ENCODE measurements at regions not wholly inside any gene's neighbourhood (a gene's known extent, or its start where the extent isn't known, plus 50 kb on each side); places are given as distances from the start of the nearest gene placed in this dataset.

- no peak overlapping the region for H3K27ac Mint-ChIP-seq
- no peaks in the 10 kb centered on the region for H3K36me3 Mint-ChIP-seq (ENCODE audit: low read depth)
- no peak for TF ChIP-seq CTCF (IDR thresholded peaks at IDR 0.05; ENCODE audit: unreplicated experiment in 3 of 3)
- no peaks in the 10 kb centered on the region for H3K9me3 Mint-ChIP-seq
- H3K4me3 Mint-ChIP-seq: no peak overlapping the region
- H3K27me3 Mint-ChIP-seq (ENCODE audit: low read depth): peaks cover 31% of the 10 kb centered on the region
- H3K4me1 Mint-ChIP-seq: no peaks in the 10 kb centered on the region
Observed at GRCh38 chr22:49136041-49136815, 691.4 kb downstream of the BRD1 start.

- Mint-ChIP-seq H3K27me3 (ENCODE audit: low read depth) (peaks cover 33% of the 10 kb centered on the region), H3K4me1 (no peaks in the 10 kb centered on the region), H3K4me3 (no peak overlapping the region)
Observed at GRCh38 chr22:49134076-49134475, 693.6 kb downstream of the BRD1 start.

GRCh38 chr22:49133541-49133940, 694.1 kb downstream of the BRD1 start:
- no peak for TF ChIP-seq CTCF (IDR thresholded peaks at IDR 0.05; ENCODE audit: unreplicated experiment in 3 of 3)
- no peaks in the 10 kb centered on the region for H3K4me1 Mint-ChIP-seq
- H3K36me3 Mint-ChIP-seq (ENCODE audit: low read depth): no peaks in the 10 kb centered on the region
- peaks cover 2% of the 10 kb centered on the region for H3K9me3 Mint-ChIP-seq
- peaks cover 29% of the 10 kb centered on the region for H3K27me3 Mint-ChIP-seq (ENCODE audit: low read depth)
- H3K27ac Mint-ChIP-seq: no peak overlapping the region
- H3K4me3 Mint-ChIP-seq: no peak overlapping the region

More at GRCh38 chr22:49134076-49134475, 693.6 kb downstream of the BRD1 start:
- H3K9me3 Mint-ChIP-seq: no peaks in the 10 kb centered on the region
- no peaks in the 10 kb centered on the region for H3K36me3 Mint-ChIP-seq (ENCODE audit: low read depth)
- no peak overlapping the region for H3K27ac Mint-ChIP-seq
- TF ChIP-seq CTCF (IDR thresholded peaks at IDR 0.05; ENCODE audit: unreplicated experiment in 3 of 3): no peak

- no peak for TF ChIP-seq CTCF (IDR thresholded peaks at IDR 0.05; ENCODE audit: unreplicated experiment in 3 of 3)
- Mint-ChIP-seq H3K4me3 (no peak overlapping the region), H3K9me3 (peaks cover 3% of the 10 kb centered on the region), H3K4me1 (no peaks in the 10 kb centered on the region), H3K27me3 (ENCODE audit: low read depth) (peaks cover 25% of the 10 kb centered on the region), H3K36me3 (ENCODE audit: low read depth) (no peaks in the 10 kb centered on the region), H3K27ac (no peak overlapping the region)
Observed at GRCh38 chr22:49132009-49132408, 695.7 kb downstream of the BRD1 start.

GRCh38 chr22:49129736-49130135, 697.9 kb downstream of the BRD1 start:
- Mint-ChIP-seq H3K27me3 (ENCODE audit: low read depth) (peaks cover 16% of the 10 kb centered on the region), H3K4me1 (no peaks in the 10 kb centered on the region), H3K36me3 (ENCODE audit: low read depth) (no peaks in the 10 kb centered on the region), H3K4me3 (no peak overlapping the region), H3K27ac (no peak overlapping the region), H3K9me3 (peaks cover 3% of the 10 kb centered on the region)
- TF ChIP-seq CTCF (IDR thresholded peaks at IDR 0.05; ENCODE audit: unreplicated experiment in 3 of 3): no peak

GRCh38 chr22:49128874-49129273, 698.8 kb downstream of the BRD1 start:
- TF ChIP-seq CTCF (IDR thresholded peaks at IDR 0.05; ENCODE audit: unreplicated experiment in 3 of 3): no peak
- Mint-ChIP-seq H3K4me3 (no peak overlapping the region), H3K4me1 (no peaks in the 10 kb centered on the region), H3K9me3 (peaks cover 3% of the 10 kb centered on the region), H3K27ac (no peak overlapping the region), H3K27me3 (ENCODE audit: low read depth) (peaks cover 15% of the 10 kb centered on the region), H3K36me3 (ENCODE audit: low read depth) (no peaks in the 10 kb centered on the region)

Measured in nephron (organoid).